ENCODE measurements at regions not wholly inside any gene's neighbourhood (a gene's known extent, or its start where the extent isn't known, plus 50 kb on each side); places are given as distances from the start of the nearest gene placed in this dataset.
"Not testable (repeated sequence)": the region's sequence is repeated elsewhere in the genome, so short reads cannot be mapped to it uniquely, and the experiment has no call there.

- no peaks in the 10 kb centered on the region for H3K4me1 ChIP-seq (ENCODE audit: control insufficient read depth, insufficient read depth, low read length)
- TF ChIP-seq ZNF623 (tag by site-specific recombination; IDR thresholded peaks at IDR 0.05) (no peak), SP2 (tag by site-specific recombination; IDR thresholded peaks at IDR 0.05) (no peak), HOXC10 (CRISPR knock-in tag; IDR thresholded peaks at IDR 0.05) (no peak), ZSCAN18 (tag by site-specific recombination; IDR thresholded peaks at IDR 0.05) (no peak), ZNF280D (tag by site-specific recombination; IDR thresholded peaks at IDR 0.05) (no peak), SCRT2 (tag by site-specific recombination; IDR thresholded peaks at IDR 0.05) (no peak), ZFP37 (tag by site-specific recombination; IDR thresholded peaks at IDR 0.05) (no peak), ZNF223 (tag by site-specific recombination; IDR thresholded peaks at IDR 0.05) (no peak), ZNF146 (tag by site-specific recombination; IDR thresholded peaks at IDR 0.05) (no peak), KLF8 (tag by site-specific recombination; IDR thresholded peaks at IDR 0.05) (no peak), ZNF660 (tag by site-specific recombination; IDR thresholded peaks at IDR 0.05) (no peak), ZNF211 (tag by site-specific recombination; IDR thresholded peaks at IDR 0.05; ENCODE audit: low read depth) (no peak), ZBTB1 (tag by site-specific recombination; IDR thresholded peaks at IDR 0.05) (no peak), ZNF19 (tag by site-specific recombination; IDR thresholded peaks at IDR 0.05; ENCODE audit: low read depth) (no peak), ZNF174 (tag by site-specific recombination; IDR thresholded peaks at IDR 0.05) (no peak)
- no peaks in the 10 kb centered on the region for H3K9me3 ChIP-seq (ENCODE audit: control insufficient read depth, insufficient read depth, low read depth, low read length)
- H3K36me3 ChIP-seq (ENCODE audit: control insufficient read depth in 2 of 2, insufficient read depth in 1 of 2, low read length in 2 of 2): peaks cover 0 to 27% of the 10 kb centered on the region in 2 experiments; a peak in 2 of 3 replicates
- ChIA-PET CTCF (no interaction called here), POLR2A (no interaction called here)
- no peak overlapping the region for H3K27ac ChIP-seq (ENCODE audit: extremely low read depth, low read depth, low read length)
- no peak overlapping the region for H3K4me3 ChIP-seq (ENCODE audit: low read depth, low read length)
These were observed 59.2 kb upstream of the CD99 start for GRCh38 chrX:2631743-2632532.

GRCh38 chrX:2630935-2631742 is 60.0 kb upstream of the CD99 start:
- POLR2A ChIA-PET; H3K4me3 ChIP-seq (ENCODE audit: low read depth, low read length); H3K9me3 ChIP-seq (ENCODE audit: control insufficient read depth, insufficient read depth, low read depth, low read length); H3K27ac ChIP-seq (ENCODE audit: extremely low read depth, low read depth, low read length); CTCF ChIA-PET; H3K4me1 ChIP-seq (ENCODE audit: control insufficient read depth, insufficient read depth, low read length): not testable (repeated sequence)
- H3K36me3 ChIP-seq (ENCODE audit: control insufficient read depth in 2 of 2, insufficient read depth in 1 of 2, low read length in 2 of 2): peaks cover 5 to 35% of the 10 kb centered on the region in 2 experiments; a peak in 2 of 3 replicates
- TF ChIP-seq ZNF518A (tag by site-specific recombination; conservative IDR thresholded peaks at IDR 0.05; ENCODE audit: low read depth) (peak; percentile 59), SP2 (tag by site-specific recombination; IDR thresholded peaks at IDR 0.05) (peak; percentile 5; the same call in 1 of the 2 replicates), ZBTB11 (tag by site-specific recombination; conservative IDR thresholded peaks at IDR 0.05; ENCODE audit: low read depth) (peak; percentile 55)

Measured in HEK293 (cell line).